ENCODE measurements at regions not wholly inside any gene's neighbourhood (a gene's known extent, or its start where the extent isn't known, plus 50 kb on each side); places are given as distances from the start of the nearest gene placed in this dataset.

DNA sequence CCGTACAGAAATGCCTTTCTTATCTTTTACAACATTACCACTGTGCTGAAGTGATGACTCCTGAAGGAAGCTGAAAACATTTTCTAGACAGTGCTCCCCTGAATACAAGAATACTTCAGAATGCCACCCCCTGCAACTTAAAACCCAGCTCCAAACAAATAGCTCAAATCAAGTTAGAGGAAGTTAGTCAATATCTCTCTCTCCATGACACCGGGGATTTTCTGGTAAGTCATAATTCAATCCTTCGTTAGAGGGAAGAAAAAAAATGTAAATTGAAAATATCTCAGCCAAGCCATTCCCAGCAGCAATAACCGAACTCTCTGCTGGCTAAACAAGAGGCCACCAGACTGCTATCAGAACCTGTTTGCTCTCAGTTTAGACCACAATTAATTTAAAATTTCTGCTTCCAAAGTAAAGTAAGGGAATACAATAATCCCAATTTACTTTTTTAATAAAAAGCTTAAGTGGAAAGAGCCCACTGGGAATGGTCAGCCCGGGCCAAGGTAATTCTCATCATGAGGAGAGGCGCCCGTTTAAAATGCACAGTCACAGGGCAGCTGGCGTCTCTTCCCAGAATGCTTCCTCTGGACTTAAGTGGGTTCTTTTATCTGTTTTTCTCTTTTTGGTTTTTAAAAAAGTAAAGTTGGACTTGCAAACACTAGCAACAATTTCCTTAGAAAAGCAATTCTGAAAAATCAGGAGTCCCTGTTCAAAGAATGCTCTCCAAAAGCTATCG, 710.1 kb upstream of the STXBP6 start:
- TF ChIP-seq, protein P1, sequence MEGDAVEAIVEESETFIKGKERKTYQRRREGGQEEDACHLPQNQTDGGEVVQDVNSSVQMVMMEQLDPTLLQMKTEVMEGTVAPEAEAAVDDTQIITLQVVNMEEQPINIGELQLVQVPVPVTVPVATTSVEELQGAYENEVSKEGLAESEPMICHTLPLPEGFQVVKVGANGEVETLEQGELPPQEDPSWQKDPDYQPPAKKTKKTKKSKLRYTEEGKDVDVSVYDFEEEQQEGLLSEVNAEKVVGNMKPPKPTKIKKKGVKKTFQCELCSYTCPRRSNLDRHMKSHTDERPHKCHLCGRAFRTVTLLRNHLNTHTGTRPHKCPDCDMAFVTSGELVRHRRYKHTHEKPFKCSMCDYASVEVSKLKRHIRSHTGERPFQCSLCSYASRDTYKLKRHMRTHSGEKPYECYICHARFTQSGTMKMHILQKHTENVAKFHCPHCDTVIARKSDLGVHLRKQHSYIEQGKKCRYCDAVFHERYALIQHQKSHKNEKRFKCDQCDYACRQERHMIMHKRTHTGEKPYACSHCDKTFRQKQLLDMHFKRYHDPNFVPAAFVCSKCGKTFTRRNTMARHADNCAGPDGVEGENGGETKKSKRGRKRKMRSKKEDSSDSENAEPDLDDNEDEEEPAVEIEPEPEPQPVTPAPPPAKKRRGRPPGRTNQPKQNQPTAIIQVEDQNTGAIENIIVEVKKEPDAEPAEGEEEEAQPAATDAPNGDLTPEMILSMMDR (IDR thresholded peaks at IDR 0.05) = no peak
- TF ChIP-seq EP300 (IDR thresholded peaks at IDR 0.05) (no peak), POLR2A (IDR thresholded peaks at IDR 0.05) (no peak), POLR2AphosphoS5 (IDR thresholded peaks at IDR 0.05) (no peak)
